GM21381 (cell line): ENCODE measurements at regions not wholly inside any gene's neighbourhood (a gene's known extent, or its start where the extent isn't known, plus 50 kb on each side); places are given as distances from the start of the nearest gene placed in this dataset.
"Not testable (repeated sequence)": the region's sequence is repeated elsewhere in the genome, so short reads cannot be mapped to it uniquely, and the experiment has no call there.

ENCODE experiments used
- ATAC-seq: cut with Tn5 transposase; IDR thresholded peaks from one replicate; pipeline ENCODE4 v1.9.1; 2021; ENCODE audit warnings: mild to moderate bottlenecking, moderate library complexity; ENCODE audit not compliant: unreplicated experiment

DNA sequence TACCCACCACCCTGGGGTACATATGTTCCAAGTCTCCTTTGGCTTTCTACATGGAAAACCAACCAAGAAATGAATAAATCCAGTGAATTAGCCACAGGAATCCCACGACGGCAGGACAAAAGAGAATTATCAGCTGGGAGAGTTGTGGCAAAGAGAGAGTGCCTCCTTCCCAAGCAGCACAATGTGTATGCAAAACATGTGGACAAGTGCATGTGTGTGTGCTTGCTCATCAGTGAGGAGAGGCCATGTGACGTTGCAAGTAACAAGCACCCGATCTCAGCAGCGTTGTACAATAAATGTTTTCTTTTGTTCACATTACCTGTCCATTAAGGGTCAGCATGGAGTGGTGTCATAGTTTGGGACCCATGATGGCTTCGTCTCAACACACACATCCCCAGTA is 50.0 kb upstream of the EMX2 start:
- no peak for ATAC-seq

DNA sequence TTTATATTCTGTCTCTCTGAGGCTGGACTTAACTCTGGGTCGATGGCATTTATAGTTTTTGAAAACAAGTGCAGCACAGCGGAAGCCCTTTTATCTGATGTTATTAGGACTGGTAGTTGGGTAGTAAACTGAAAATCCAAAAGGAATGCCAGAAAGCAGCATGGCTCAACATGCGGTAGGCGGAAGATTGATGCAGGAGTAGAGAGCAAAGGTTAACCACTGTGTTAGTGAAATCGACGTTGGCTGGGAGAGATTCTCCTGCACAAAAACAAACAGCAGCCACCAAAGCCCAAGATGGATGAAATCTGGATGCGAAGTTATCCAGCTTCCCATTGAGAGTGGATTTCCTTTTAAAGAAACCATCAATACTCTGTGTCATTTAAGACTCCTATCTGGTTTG is 54.5 kb upstream of the EMX2 start:
- no peak for ATAC-seq

DNA sequence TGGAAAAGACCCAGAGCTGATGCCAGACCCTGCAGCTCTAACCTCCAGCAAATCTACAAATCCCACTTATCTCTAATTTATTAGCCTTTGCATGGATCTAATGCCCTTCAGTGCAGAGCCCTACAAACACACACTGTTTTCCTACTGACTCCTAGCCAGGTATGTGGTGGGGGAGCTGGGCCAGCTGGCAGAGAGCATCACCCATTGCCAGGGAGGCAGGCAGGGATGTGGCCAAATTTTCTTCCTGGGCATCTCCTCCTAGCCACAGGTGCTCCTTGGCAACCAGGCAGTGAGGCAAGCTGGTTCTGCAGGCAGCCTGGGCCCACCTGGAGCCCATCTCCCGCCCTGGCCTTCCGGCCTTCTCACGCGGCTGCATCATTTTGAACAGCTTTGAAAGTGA is 55.9 kb upstream of the EMX2 start:
- ATAC-seq = no peak

DNA sequence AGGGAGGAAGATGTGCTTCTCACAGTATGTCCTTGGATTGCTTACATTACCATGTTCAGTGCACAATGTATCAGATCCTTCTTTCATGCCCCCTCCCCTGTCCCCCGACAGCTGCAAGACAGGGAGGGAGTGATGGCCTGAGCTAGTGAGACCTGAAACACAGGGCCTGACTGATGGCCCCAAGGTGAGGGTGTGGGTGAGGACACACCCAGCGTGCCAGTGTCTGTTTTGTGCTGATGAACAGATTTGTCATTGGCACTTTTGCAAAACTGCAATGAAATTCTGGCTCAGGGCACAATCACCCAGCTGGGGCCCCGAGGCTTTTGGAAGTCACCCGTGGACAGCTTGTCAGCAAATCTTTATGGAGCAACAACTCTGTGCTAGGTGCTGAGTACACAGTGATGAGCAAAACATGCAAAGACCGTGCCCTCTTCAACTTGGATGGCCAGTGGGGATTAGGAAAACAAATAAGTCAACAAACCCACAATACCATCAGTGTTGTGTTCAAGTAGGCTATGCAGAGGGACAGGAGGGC is 59.4 kb upstream of the EMX2 start:
- ATAC-seq = no peak

DNA sequence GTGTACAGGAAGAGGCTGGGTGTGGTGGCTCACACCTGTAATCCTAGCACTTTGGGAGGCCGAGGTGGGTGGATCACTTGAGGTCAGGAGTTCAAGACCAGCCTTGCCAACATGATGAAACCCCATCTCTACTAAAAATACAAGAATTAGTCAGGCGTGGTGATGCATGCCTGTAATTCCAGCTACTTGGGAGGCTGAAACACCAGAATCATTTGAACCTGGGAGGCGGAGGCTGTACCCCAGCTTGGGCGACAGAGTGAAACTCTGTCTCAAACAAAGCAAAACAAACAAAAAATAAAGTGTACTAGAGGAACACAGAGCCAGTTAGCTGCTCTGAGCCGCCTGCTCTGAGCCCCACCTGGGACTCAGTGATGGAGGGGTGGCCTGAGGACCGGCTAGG is 61.5 kb upstream of the EMX2 start:
- ATAC-seq = not testable (repeated sequence)

DNA sequence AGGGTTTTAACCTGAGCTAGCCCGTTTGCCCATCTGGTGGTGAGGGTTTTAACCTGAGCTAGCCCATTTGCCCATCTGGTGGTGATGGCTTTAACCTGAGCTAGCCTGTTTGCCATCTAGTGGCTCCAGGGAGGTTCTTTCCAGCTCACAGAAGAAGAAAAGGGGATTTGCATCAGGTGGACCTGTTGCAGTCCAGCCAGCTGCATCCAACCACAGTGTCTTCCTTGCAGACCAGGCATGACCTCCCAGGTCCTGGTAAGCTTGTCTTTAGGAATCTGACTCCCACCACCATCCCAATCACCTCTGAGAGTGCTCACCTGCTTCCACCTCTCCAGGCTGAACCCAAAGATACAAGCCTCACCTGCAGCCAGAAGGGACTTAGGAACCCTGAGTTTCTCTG is 62.4 kb upstream of the EMX2 start:
- no peak for ATAC-seq

DNA sequence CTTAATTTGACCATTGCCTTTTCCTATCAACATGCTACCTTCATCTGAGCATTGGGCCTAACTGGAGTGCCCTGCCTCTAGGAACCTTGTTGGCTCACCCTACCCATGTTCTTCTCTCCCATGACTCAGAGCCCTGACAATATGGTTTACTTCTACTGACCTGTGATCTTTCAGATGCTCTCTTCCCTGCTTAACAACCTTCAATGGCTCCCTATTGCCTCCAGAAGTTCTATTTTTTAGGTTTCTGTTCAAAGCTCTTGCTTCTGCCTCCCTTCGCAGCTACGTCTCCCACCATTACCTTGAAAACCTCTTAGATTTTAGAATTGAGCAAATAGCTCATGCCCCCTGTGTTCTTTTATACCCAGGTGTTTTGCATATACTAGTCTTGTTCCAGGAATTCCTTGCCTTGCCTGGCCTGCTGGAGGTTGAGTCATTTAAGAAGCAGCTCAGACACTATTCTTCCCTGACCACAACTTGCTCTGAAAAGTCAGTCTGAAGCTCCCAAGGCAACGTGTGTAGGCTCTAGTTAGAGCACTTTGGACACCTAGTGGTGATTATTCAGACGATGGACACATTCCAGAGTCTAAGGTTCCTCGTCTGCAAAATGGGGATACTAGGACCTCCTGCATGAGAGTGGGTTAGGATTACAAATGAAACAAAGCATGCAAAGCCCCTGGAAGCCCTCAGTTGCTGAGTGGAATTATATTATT is 64.4 kb upstream of the EMX2 start:
- no peak for ATAC-seq

DNA sequence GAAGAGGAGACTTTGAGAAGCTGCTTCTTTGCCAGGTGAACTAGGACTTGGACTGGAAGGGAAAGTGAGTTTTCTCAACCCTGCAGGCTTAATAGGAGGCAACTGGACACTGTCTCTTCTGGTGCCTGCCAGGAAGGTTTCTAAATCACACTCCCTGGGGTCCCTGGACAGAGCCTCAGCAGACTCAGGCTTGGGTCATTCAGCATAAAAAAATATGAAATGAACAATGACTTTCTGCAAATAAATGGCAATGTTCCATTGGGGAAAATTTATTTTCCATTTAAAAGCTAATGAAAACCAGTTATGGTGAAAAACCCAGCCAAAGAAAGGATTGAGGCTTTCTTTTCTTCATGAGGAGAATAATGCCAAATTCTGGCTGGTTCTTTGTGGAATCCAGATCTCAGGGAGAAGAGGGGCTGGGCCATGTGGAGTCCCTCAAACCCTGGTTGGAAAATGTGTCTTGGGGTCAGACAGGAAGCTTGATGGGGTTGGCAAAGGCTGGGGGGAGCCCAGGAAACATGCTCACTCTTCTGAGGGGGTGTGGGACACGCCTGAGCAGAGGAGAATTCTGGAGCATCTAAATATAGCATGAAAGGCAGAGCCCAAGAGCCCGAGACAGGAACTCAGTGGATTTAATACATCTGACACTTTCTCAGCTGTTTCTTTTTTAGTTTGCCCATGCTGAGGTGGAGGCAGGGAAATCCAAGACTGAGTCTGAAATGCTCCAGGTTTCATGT is 65.2 kb upstream of the EMX2 start:
- ATAC-seq = no peak

DNA sequence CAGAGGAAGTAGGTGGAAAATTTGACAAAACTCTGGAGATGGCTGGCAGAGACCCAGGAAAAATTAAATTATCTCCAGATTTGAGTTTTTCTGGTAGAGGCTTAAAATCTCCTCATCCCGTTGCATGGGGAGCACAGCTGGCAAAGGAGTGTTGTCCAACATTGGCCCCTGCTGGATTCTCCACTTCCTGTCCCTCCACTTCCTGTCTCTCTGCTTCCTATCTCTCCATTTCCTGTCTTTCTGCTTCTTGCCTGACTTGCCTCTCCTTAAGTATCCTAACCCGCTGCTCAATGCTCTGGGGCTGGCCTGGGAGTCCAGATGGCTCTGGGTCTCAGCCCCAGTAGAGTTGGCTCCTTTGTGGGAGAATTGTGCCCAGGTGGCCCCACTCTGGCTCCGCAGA is 65.8 kb upstream of the EMX2 start:
- no peak for ATAC-seq

DNA sequence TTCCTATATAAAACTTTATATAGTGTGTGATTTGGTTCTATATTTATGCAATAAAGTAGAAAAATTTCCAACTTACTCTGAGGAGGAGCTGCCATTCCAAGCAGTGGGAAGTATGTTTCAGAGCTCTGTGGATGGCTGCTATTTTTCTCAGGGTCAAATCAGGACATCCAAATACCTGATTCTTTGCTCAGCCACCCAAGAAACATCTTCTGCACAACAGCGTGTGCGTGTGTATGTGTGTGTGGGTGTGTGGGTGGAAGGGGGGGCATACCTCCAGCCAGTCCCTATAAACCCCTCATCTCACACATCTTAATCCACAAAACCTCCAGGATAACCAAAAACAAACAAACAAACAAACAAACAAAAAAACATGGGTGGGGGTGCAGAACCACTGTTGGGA is 66.3 kb upstream of the EMX2 start:
- no peak for ATAC-seq

DNA sequence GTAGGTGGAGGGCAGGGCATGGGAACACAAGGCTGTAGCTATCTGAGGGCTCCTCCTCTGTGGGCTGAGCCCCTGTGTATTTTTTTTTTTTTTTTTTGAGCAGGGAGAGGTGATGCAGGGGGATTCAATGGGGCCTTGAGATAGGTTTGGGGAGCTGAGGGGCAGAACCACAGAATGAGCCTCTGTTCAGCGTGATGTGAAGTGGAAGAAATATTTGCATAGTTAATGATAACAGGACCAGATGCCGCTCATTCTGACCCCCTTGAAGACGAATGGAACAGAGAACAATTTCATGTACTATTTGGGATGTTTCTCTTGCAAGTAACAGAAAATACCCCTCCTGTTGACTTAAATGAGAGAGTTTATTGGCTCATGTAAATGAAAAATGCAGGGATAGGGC is 69.7 kb upstream of the EMX2 start:
- peak; percentile 72 for ATAC-seq

DNA sequence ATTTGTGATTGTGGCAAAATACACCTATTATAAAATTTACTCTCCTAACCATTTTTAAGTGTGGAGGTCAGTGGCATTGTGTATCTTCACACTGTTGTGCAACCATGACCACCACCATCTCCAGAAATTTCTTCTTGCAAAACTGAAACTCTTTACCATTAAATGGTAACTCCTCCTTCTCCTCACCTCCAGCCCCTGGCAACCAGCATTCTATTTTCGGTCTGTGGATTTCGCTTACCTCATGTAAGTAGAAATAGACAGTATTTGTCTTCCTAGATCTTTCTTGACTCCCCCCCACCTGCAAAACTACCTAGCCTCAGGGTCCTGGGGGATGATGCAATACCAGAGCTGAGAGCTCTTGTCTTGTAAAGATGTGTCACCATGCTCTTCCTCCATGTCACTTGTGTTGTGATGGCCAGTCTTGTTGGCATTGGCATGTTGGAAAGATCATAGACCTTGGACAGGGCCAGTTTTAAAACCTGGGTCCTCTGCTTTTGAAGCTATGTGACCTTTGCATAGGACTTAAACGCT is 71.1 kb upstream of the EMX2 start:
- no peak for ATAC-seq

DNA sequence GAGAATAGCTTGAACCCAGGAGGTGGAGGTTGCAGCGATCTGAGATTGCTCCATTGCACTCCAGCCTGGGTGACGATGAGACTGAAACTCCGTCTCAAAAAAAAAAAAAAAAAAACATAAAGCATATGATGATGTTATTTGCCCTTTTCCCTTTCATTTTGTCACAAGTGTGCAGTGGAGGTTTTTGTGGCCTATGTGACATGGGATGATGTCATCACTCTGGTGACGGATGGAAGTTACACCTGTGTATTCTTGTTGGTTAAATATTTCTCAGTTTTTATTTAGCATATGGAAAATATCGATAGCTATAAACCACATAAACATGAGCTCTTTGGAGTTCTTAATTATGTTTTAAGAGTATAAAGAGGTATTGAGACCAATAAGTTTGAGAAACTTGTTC is 71.8 kb upstream of the EMX2 start:
- no peak for ATAC-seq

DNA sequence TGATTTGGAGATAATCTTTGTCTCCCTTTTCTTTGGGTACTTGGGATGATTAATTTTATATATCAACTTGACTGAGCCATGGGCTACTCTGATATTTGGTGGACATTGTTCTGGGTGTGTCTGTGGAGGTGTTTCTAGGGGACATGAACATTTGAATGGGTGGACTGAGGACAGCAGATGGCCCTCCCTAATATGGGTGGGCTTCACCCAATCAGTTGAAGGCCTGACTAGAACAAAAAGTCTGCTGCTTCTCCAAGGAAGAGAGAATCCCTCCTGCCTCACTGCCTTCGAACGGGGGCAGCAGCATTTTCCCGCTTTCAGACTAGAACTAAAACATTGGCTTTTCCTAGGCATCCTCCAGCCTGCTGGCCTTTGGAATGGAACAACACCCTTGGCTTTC is 73.9 kb upstream of the EMX2 start:
- ATAC-seq = no peak

DNA sequence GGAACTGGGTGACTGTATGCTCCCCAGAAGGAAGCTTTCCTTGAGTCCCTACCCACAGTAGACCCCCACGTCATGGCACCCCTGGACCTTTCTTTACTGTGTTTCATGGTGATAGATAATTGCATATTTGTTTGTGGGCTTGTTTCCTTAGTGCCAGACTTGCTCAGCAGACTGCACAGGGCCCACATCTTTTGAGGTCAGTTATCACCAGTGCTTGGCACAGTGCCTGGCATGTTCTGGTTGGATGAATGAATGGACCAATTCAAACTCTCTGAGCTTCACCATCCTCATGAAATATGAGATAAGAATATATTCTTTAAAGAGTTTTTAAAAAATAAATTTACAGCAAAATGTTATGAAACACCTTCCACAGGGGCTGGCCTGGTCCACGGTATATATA is 78.4 kb upstream of the EMX2 start:
- ATAC-seq = no peak

DNA sequence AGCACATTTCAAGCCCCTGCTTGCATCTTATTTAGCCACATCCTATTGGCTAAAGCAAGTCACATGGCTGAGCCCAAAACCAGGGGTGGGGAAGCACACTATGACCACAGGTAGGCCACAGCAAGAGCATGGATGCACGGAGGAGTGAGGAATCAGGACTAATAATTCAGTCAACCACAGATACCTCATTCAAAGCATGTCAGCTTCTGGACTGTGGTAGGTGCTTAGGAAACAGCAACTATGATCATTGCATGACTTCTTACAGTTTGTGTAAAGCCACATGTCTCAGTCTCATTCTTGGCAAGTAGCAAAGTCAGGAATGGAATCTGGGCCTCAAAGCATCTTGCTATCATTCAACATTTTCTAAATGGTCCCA is 79.0 kb upstream of the EMX2 start:
- ATAC-seq = no peak

DNA sequence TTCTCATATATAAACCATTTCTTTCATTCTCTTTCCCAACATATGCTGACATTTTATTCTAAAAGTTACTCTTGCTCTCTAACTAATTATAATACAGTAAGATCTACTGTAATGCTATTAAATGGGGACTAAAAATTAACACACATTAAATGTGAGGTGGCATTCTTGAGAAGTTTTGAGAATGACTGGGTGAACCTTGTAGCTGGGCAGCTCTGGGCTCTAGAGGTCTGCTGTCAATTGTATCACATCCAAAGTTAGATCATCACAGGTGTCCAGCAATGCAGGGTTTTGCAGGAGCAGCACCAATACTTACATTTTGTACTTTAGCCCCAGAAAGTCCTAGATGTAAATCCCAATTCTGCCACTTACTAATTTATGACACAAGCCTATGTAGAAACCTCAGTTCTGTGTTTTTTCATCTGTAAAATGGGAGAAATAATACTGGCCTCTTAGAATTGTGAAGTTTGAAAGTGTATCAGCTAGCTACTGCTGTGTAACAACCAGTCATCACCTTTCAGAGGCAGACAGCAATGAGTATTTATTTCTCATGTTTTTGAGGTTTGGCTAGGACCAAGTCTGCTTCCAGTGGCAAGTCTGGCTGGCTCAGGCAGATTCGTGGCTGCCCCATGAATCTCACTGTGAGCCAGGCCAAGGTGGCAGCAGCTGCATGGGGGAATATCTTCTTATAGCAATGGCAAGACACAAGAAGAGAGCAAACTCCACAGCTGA is 79.6 kb upstream of the EMX2 start:
- no peak for ATAC-seq

DNA sequence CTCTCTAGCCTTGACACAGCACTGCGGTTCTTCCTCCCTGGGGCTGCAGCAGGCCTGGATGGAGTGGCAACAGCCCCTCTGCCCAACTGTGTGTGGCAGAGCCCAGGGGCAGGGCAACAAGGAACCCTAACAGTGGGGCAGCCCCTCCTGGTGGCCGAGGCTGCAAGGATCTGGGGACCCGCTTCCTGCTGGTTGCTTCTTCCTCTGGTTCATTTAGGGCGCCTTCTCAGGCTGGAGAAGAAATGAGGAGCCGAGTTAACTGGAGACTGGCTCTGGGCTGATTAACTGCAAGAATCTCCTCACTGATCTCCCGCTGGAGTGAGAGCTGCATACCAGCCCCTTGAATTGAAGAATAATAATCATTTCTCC is 80.1 kb upstream of the EMX2 start:
- no peak for ATAC-seq

DNA sequence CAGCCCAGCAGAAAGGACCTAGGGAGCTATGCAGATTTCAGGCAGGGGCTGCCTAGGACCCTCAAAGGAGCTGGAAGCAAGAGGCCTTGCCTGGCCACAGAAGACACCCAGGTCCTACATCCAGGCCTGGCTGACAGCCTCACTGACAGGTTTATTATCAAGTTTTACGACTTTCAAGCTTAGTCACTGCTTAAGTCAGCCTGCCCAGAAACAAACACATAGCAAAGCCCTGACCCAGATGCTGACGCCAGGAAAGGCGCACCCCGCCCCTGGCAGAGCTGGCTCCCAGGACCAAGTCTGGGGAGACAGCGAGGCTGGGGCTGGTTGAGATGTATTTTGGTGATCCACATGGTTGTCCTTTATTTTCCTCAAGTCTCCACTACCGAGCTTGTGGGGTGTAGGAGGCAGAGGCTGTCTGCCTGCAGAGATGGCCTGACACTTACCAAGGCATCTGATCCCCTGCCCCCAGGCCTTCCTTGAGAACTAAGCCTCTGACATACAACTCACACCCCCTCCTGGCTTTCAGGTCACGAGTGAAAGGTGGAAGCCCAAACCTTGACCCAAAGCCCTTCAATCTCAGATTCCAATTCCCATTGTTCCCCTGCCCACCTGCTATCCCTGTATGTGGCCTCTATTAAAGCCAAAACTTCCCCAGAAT is 80.7 kb upstream of the EMX2 start:
- ATAC-seq = no peak

DNA sequence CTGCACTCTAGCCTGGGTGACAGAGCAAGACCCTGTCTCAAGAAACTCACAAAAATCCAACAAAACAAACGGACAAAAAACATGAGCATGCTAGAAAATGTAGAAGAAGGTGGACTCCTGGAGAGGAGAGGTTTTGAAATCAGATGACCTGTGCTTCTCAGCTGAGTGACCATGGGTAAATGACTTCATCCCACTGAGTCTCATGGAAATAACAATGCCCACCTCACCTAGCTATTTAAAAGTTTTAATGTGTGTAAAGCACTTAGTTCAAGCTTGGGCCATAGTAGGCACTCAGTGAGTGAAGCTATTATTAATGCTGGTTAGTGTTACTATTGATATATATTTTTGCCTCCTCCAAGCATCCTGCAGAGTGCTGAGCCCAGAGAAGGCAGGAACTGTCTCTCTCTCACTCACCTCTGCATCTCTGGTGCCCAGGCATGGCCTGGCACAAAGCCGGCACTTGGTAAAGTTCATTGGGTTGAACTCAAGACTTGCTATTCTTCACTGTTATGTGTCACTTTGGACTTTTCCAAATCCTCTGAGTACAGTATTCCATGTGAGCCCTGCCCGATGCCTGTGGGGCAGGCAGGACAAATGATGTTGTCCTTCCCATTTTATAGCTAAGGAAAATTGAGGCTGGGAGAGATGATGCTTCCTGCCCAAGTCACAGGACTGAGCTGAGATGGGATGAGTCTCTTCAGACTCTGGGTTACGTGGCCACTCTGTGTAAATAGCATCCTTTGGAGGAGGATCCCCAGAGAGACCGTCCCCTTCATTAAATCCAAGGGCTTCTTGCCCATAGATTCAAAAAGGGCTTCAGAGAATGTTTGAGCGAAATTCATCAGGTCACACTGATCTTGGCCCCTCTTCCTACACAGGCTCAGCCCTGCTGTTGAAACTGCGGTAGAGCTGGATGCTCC is 81.4 kb upstream of the EMX2 start:
- ATAC-seq = no peak
